ENCODE measurements at regions not wholly inside any gene's neighbourhood (a gene's known extent, or its start where the extent isn't known, plus 50 kb on each side); places are given as distances from the start of the nearest gene placed in this dataset.

DNA sequence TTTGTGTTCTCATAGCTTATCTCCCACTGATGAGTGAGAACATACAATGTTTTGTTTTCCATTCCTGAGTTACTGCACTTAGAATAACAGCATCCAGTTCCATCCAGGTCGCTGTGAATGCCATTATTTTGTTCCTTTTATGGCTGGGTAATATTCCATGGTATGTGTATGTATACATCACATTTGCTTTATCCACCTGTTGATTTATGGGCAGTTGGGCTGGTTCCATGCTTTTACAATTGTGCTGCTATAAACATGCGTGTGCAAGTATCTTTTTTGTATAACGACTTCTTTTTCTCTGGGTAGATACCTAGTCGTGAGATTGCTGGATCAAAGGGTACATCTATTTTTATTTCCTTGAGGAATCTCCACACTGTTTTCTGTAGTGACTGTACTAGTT lies 74.8 kb downstream of the ZNF280B start:
- no peak for DNase-seq (ENCODE audit: low read depth in 2 of 3, low spot score in 2 of 3)
